ENCODE measurements at regions not wholly inside any gene's neighbourhood (a gene's known extent, or its start where the extent isn't known, plus 50 kb on each side); places are given as distances from the start of the nearest gene placed in this dataset.
"Not testable (repeated sequence)": the region's sequence is repeated elsewhere in the genome, so short reads cannot be mapped to it uniquely, and the experiment has no call there.

DNA sequence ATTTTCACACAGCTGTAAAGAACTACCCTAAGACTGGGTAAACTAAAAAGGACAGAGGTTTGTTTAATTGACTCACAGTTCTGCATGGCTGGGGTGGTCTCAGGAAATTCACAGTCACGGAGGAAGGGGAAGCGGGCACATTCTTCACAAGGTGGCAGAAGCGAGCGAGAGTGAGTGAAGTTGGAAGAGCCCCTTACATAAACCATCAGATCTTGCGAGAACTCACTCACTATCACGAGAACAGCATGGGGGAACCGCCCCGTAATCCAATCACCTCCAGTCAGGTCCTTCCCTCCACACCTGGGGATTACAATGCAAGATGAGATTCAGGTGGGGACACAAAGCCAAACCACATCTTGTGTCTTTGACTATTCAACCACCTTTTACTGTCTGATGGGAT, 700.5 kb downstream of the TENT5A start:
- H3K27ac ChIP-seq (ENCODE audit: low read length) = no peak overlapping the region
- DNase-seq = no peak
- H3K36me3 ChIP-seq (ENCODE audit: control insufficient read depth, insufficient read depth, low read length) = no peaks in the 10 kb centered on the region
- H3K9me3 ChIP-seq (ENCODE audit: control insufficient read depth, low read depth, low read length) = no peaks in the 10 kb centered on the region
- H3K27me3 ChIP-seq (ENCODE audit: control insufficient read depth, insufficient read depth, low read length) = no peaks in the 10 kb centered on the region
- H3K4me3 ChIP-seq (ENCODE audit: low read length) = no peak overlapping the region
- no CpG with 5 or more reads among the region's 8 CpGs for WGBS (ENCODE audit: insufficient coverage, low lambda C conversion rate)
- H3K4me1 ChIP-seq (ENCODE audit: control insufficient read depth, insufficient read depth, low read length) = no peaks in the 10 kb centered on the region

DNA sequence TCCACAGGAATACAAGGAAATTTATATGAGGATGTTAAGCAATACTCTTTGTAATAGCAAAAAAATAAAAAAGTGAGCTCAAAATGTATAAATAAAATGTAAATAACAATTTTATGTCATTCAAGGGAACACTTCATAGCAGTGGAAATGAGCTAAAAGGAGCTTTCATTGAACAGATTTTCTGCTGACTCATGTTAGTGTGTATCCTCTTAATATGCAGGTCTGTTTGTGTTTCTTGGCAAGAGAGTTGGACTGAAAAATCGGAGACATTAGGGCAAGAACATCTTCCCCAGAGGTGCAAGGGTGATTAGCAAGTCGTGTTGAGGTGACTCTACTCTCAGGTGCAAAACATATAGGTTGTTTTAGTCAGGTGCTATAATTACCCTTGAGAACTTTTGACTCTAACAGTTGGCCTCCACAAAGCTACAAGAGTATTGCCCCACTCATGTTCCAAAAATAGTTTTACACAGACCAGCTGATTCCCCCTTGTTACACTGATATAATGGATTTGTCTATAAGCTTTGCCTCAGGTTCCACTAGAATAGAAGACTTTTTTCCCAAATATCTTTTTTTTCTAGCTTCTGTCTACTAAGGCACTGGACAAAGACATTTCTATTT, 702.9 kb downstream of the TENT5A start:
- no peaks in the 10 kb centered on the region for H3K4me1 ChIP-seq (ENCODE audit: control insufficient read depth, insufficient read depth, low read length)
- WGBS (ENCODE audit: insufficient coverage, low lambda C conversion rate) = no CpG with 5 or more reads among the region's 2 CpGs
- no peak overlapping the region for H3K27ac ChIP-seq (ENCODE audit: low read length)
- no peak overlapping the region for H3K4me3 ChIP-seq (ENCODE audit: low read length)
- H3K9me3 ChIP-seq (ENCODE audit: control insufficient read depth, low read depth, low read length) = no peaks in the 10 kb centered on the region
- H3K27me3 ChIP-seq (ENCODE audit: control insufficient read depth, insufficient read depth, low read length) = no peaks in the 10 kb centered on the region
- DNase-seq = no peak
- no peaks in the 10 kb centered on the region for H3K36me3 ChIP-seq (ENCODE audit: control insufficient read depth, insufficient read depth, low read length)

DNA sequence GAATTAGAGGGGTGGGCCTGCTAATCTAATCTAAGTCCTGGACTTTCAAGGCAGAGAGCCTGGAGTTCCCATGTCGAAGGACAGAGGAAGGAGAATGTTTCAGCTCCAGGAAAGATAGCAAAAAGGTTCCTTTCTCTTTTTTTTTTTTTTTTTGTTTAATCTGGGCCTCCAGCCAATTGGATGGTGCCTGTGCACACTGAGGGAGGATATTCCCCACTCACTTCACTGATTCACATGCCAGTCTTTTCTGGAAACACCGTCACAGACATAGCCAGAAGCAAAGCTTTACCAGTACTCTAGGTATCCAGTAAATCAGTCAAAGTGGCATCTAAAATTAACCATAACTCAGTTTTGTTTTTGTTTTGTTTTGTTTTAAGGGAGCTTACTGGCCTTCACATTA, 721.1 kb downstream of the TENT5A start:
- DNase-seq = no peak
- Histone ChIP-seq H3K4me3 (ENCODE audit: low read length) (no peak overlapping the region), H3K9me3 (ENCODE audit: control insufficient read depth, low read depth, low read length) (no peaks in the 10 kb centered on the region), H3K36me3 (ENCODE audit: control insufficient read depth, insufficient read depth, low read length) (no peaks in the 10 kb centered on the region), H3K27ac (ENCODE audit: low read length) (no peak overlapping the region), H3K4me1 (ENCODE audit: control insufficient read depth, insufficient read depth, low read length) (no peaks in the 10 kb centered on the region), H3K27me3 (ENCODE audit: control insufficient read depth, insufficient read depth, low read length) (no peaks in the 10 kb centered on the region)
- WGBS (ENCODE audit: insufficient coverage, low lambda C conversion rate) = no CpG with 5 or more reads among the region's 2 CpGs

DNA sequence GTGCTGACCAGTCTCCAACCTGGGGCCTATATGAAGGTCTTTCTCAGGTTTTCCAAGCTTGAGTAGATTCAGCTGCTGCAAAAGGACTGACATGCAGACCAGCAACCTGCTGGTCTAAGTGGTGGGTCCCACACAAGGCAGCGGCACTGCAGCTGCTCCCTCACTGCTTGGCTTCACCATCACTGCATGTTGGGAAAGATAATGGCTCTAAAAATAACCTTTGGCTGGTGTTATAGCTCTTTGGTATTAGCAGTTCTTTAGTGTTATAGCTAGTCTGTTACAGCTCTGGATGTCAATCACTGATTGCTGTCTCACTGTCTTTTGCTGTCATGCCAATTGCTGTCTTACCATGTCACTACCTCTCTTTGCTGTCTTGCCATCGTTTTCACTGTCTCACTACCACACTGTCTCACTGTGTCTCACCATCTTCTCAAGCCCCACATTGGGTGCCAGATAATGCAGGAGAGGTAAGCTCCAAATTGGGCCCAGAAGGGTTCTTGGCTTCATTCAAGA, 726.4 kb downstream of the TENT5A start:
- no peak overlapping the region for H3K27ac ChIP-seq (ENCODE audit: low read length)
- no peaks in the 10 kb centered on the region for H3K36me3 ChIP-seq (ENCODE audit: control insufficient read depth, insufficient read depth, low read length)
- H3K9me3 ChIP-seq (ENCODE audit: control insufficient read depth, low read depth, low read length) = peaks cover 6% of the 10 kb centered on the region
- 67% methylated on average over 1 of the region's 2 CpGs for WGBS (ENCODE audit: insufficient coverage, low lambda C conversion rate)
- DNase-seq = no peak
- H3K27me3 ChIP-seq (ENCODE audit: control insufficient read depth, insufficient read depth, low read length) = no peaks in the 10 kb centered on the region
- no peak overlapping the region for H3K4me3 ChIP-seq (ENCODE audit: low read length)
- no peaks in the 10 kb centered on the region for H3K4me1 ChIP-seq (ENCODE audit: control insufficient read depth, insufficient read depth, low read length)

DNA sequence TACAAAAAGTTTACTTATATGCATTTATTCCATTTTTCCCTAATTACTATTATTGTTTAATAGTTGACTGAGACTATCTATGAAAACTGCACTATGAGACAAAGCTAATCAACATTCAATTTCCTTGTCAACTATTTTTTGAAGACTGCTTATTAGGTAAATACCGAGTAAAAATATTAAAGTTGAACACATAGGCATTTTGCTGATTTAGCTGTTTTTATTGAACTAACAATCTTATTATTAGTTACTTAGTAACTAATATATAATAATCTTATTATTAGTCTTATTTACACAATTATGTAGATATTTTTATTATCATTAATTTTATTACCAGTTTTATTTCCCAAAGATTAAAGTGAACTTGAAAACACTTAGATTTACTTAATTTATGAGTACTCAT, 728.8 kb downstream of the TENT5A start:
- H3K9me3 ChIP-seq (ENCODE audit: control insufficient read depth, low read depth, low read length) = peaks cover 6% of the 10 kb centered on the region
- no peak for DNase-seq
- no peak overlapping the region for H3K4me3 ChIP-seq (ENCODE audit: low read length)
- H3K36me3 ChIP-seq (ENCODE audit: control insufficient read depth, insufficient read depth, low read length) = no peaks in the 10 kb centered on the region
- WGBS (ENCODE audit: insufficient coverage, low lambda C conversion rate) = 100% methylated on average over 1 of the region's 1 CpG
- H3K27me3 ChIP-seq (ENCODE audit: control insufficient read depth, insufficient read depth, low read length) = no peaks in the 10 kb centered on the region
- no peaks in the 10 kb centered on the region for H3K4me1 ChIP-seq (ENCODE audit: control insufficient read depth, insufficient read depth, low read length)
- H3K27ac ChIP-seq (ENCODE audit: low read length) = no peak overlapping the region

DNA sequence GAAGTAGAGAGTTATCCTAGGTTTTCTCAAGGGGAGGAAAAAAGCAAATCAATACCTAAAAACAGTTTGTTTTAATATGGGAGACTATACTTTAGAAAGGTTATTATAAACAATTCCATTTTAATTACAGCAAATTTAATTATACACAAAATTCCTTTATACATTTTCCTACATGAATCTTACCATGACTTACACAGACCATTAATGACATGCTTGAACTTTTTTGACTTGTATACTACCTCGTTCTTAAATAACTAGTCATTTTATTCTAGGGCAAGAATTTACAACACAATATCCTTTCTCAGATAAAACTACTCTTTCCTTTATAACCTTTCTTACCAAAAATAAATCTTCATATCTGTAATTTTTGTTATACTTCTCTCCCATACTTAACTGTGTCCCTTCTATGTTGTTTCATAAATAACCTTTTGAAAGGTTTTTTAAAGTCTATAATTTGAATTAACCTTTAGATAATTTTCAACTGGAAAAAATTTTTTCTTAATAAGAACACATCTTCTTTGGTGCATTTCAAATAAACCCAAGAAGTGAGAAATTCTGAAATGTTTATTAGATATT, 729.4 kb downstream of the TENT5A start:
- H3K27ac ChIP-seq (ENCODE audit: low read length) = no peak overlapping the region
- no peak for DNase-seq
- no peak overlapping the region for H3K4me3 ChIP-seq (ENCODE audit: low read length)
- H3K36me3 ChIP-seq (ENCODE audit: control insufficient read depth, insufficient read depth, low read length) = no peaks in the 10 kb centered on the region
- H3K27me3 ChIP-seq (ENCODE audit: control insufficient read depth, insufficient read depth, low read length) = no peaks in the 10 kb centered on the region
- H3K4me1 ChIP-seq (ENCODE audit: control insufficient read depth, insufficient read depth, low read length) = no peaks in the 10 kb centered on the region
- peaks cover 6% of the 10 kb centered on the region for H3K9me3 ChIP-seq (ENCODE audit: control insufficient read depth, low read depth, low read length)
- WGBS (ENCODE audit: insufficient coverage, low lambda C conversion rate) = 86% methylated on average over 1 of the region's 1 CpG

DNA sequence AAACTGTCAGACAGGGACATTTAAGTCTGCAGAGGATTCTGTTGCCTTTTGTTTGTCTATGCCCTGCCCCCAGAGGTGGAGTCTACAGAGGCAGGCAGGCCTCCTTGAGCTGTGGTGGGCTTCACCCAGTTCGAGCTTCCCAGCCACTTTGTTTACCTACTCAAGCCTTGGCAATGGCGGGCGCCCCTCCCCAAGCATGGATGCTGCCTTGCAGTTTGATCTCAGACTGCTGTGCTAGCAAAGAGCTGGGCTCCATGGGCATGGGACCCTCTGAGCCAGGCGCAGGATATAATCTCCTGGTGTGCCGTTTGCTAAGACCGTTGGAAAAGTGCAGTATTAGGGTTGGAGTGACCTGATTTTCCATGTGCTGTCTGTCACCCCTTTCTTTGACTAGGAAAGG, 734.9 kb downstream of the TENT5A start:
- not testable (repeated sequence) for H3K9me3 ChIP-seq (ENCODE audit: control insufficient read depth, low read depth, low read length); H3K4me3 ChIP-seq (ENCODE audit: low read length); H3K4me1 ChIP-seq (ENCODE audit: control insufficient read depth, insufficient read depth, low read length); H3K36me3 ChIP-seq (ENCODE audit: control insufficient read depth, insufficient read depth, low read length); H3K27me3 ChIP-seq (ENCODE audit: control insufficient read depth, insufficient read depth, low read length); DNase-seq; H3K27ac ChIP-seq (ENCODE audit: low read length)
- WGBS (ENCODE audit: insufficient coverage, low lambda C conversion rate) = no CpG with 5 or more reads among the region's 6 CpGs

DNA sequence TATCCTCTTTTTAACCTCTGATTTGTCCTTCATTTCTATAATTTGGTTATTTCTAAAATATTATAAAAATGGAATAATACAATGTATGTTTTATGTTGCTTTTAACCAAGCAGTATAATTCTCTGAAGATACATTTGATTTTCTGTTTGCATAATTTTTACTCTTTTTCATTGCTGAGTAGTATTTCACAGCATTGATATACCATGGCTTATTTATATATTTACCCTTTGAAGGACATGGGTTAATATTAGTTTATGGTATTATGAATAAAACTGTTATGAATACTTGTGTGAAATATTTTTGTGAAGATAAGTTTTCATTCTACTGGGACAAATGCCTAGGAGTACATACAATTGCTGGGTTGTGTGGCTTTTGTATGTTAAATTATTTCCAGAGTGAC, 748.6 kb downstream of the TENT5A start:
- H3K4me1 ChIP-seq (ENCODE audit: control insufficient read depth, insufficient read depth, low read length) = no peaks in the 10 kb centered on the region
- H3K9me3 ChIP-seq (ENCODE audit: control insufficient read depth, low read depth, low read length) = peaks cover 5% of the 10 kb centered on the region
- H3K27ac ChIP-seq (ENCODE audit: low read length) = no peak overlapping the region
- no peak overlapping the region for H3K4me3 ChIP-seq (ENCODE audit: low read length)
- DNase-seq = no peak
- H3K27me3 ChIP-seq (ENCODE audit: control insufficient read depth, insufficient read depth, low read length) = no peaks in the 10 kb centered on the region
- H3K36me3 ChIP-seq (ENCODE audit: control insufficient read depth, insufficient read depth, low read length) = no peaks in the 10 kb centered on the region

DNA sequence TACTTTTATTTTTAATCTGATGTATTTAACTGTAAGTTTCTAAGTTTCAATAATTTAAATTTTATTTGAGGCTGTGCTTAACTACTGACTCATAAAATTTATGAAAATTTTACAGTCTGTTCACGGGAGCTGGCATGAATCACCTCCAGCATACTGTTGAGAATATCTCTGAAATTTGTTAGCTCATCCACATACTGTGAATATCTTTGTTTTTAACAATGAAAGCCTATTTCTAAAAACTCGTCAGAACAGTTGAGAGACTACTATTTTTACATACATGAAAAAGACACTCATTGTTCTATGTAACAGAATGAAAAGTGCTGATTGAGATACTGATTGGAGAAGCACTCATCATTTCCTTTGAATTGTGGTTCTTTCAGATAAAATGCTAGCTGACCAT, 749.3 kb downstream of the TENT5A start:
- no peak overlapping the region for H3K4me3 ChIP-seq (ENCODE audit: low read length)
- no peaks in the 10 kb centered on the region for H3K27me3 ChIP-seq (ENCODE audit: control insufficient read depth, insufficient read depth, low read length)
- DNase-seq = no peak
- H3K36me3 ChIP-seq (ENCODE audit: control insufficient read depth, insufficient read depth, low read length) = no peaks in the 10 kb centered on the region
- H3K4me1 ChIP-seq (ENCODE audit: control insufficient read depth, insufficient read depth, low read length) = no peaks in the 10 kb centered on the region
- H3K27ac ChIP-seq (ENCODE audit: low read length) = no peak overlapping the region
- 90% methylated on average over 2 of the region's 2 CpGs for WGBS (ENCODE audit: insufficient coverage, low lambda C conversion rate)
- peaks cover 5% of the 10 kb centered on the region for H3K9me3 ChIP-seq (ENCODE audit: control insufficient read depth, low read depth, low read length)

DNA sequence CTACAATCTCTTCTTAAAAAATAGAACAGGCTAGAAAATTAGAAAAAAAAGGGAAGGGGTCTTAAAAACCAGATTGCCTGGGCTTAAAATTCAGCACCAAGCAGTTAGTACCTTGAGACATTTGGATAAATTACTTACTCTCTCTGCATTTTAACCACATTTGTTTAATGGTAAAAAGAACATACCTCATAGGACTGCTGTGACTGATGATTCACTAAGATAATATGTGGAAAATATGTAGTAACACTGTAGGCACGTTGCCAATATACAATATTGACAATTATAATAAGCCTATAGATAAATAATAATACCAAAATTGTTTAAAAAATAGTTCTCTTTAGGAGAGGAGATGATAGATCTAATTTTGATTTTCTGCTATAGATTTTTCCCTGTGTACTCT, 750.4 kb downstream of the TENT5A start:
- peaks cover 5% of the 10 kb centered on the region for H3K9me3 ChIP-seq (ENCODE audit: control insufficient read depth, low read depth, low read length)
- no peak for DNase-seq
- no CpG with 5 or more reads among the region's 1 CpG for WGBS (ENCODE audit: insufficient coverage, low lambda C conversion rate)
- H3K27ac ChIP-seq (ENCODE audit: low read length) = no peak overlapping the region
- no peaks in the 10 kb centered on the region for H3K4me1 ChIP-seq (ENCODE audit: control insufficient read depth, insufficient read depth, low read length)
- no peaks in the 10 kb centered on the region for H3K36me3 ChIP-seq (ENCODE audit: control insufficient read depth, insufficient read depth, low read length)
- no peaks in the 10 kb centered on the region for H3K27me3 ChIP-seq (ENCODE audit: control insufficient read depth, insufficient read depth, low read length)
- H3K4me3 ChIP-seq (ENCODE audit: low read length) = no peak overlapping the region

DNA sequence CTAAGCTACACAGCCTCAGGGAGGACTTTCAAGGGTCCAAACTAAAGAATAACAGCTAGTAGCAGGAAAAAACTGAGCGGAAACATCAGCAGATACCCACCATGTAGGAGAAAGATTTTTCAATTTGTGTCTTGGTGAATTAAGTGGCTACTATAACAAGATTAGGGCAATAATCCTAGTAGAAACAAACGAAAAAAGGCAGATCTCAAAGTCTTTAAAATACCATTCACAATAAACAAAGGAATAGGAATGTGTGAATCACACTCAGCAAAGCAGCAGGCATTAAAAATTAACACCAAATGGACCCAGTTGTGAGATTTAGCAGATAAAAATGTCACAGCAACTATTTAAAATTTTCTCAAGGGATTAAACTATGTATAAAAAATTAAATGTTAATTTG, 761.2 kb downstream of the TENT5A start:
- 50% methylated on average over 2 of the region's 2 CpGs for WGBS (ENCODE audit: insufficient coverage, low lambda C conversion rate)
- no peaks in the 10 kb centered on the region for H3K27me3 ChIP-seq (ENCODE audit: control insufficient read depth, insufficient read depth, low read length)
- DNase-seq = no peak
- peaks cover 9% of the 10 kb centered on the region for H3K9me3 ChIP-seq (ENCODE audit: control insufficient read depth, low read depth, low read length)
- no peaks in the 10 kb centered on the region for H3K36me3 ChIP-seq (ENCODE audit: control insufficient read depth, insufficient read depth, low read length)
- H3K4me1 ChIP-seq (ENCODE audit: control insufficient read depth, insufficient read depth, low read length) = no peaks in the 10 kb centered on the region
- H3K27ac ChIP-seq (ENCODE audit: low read length) = no peak overlapping the region
- H3K4me3 ChIP-seq (ENCODE audit: low read length) = no peak overlapping the region
